Panc1 (cell line): ENCODE measurements at regions not wholly inside any gene's neighbourhood (a gene's known extent, or its start where the extent isn't known, plus 50 kb on each side); places are given as distances from the start of the nearest gene placed in this dataset.

ENCODE experiments used
- ATAC-seq: fragments of 200-7000 bp; cut with Tn5 transposase; 2 replicates; pipeline ENCODE4 v1.9.1; 2020; ENCODE audit warnings: mild to moderate bottlenecking, moderate library complexity
- BruUV-seq: library from RNA; stranded (reverse); fragments of 400-500 nt; replicated peaks from 2 replicates; lab custom pipeline; 2021; lab: Mats Ljungman, UMichigan
- CTCF ChIA-PET: fragments of 300-600 bp; sonication (Branson Sonifier 250); formaldehyde crosslinking; loops from one replicate; lab custom pipeline; 2022; ENCODE audit warnings: antibody characterized with exemption; lab: Charles Lee
- POLR2A ChIA-PET: fragments of 300-600 bp; sonication (Branson Sonifier 250); formaldehyde crosslinking; loops from one replicate; lab custom pipeline; 2022; ENCODE audit warnings: antibody characterized with exemption; lab: Charles Lee
- DNase-seq: peaks from one replicate; pipeline ENCODE4 v3.0.0-alpha.2; 2010; ENCODE audit warnings: low read depth, low spot score
- H3K27ac ChIP-seq: 2 replicates; pipeline ENCODE4 v1.5.1; 2011; ENCODE audit warnings: mild to moderate bottlenecking, low read length, inconsistent platforms
- H3K27me3 ChIP-seq: fragments of 200-500 bp; sonication (Bioruptor generic); 2 replicates; pipeline ENCODE4 v1.6.0; 2014; ENCODE audit warnings: low read length, inconsistent platforms; ENCODE audit not compliant: control insufficient read depth, insufficient read depth
- H3K36me3 ChIP-seq: fragments of 200-500 bp; sonication (Bioruptor generic); 2 replicates; pipeline ENCODE4 v1.5.1; 2014; ENCODE audit warnings: inconsistent platforms, mild to moderate bottlenecking, low read length, moderate library complexity; ENCODE audit not compliant: control insufficient read depth, insufficient read depth
- H3K4me1 ChIP-seq: 2 replicates; pipeline ENCODE4 v1.5.1; 2011; ENCODE audit warnings: inconsistent platforms, mild to moderate bottlenecking, low read length, moderate library complexity; ENCODE audit not compliant: control insufficient read depth, insufficient read depth
- H3K4me3 ChIP-seq, 2 experiments: 2 replicates each; pipeline ENCODE4 v1.5.1; 2011 to 2012; ENCODE audit warnings: low read depth in 2 of 2, low read length in 2 of 2, mild to moderate bottlenecking in 2 of 2, inconsistent platforms in 1 of 2, moderate library complexity in 1 of 2
- H3K9me3 ChIP-seq: fragments of 200-500 bp; sonication (Bioruptor generic); 2 replicates; pipeline ENCODE4 v1.5.1; 2014; ENCODE audit warnings: low read depth, mild to moderate bottlenecking, inconsistent platforms, low read length, moderate library complexity; ENCODE audit not compliant: control insufficient read depth, insufficient read depth
- CTCF ChIP-seq: fragments of 450-650 bp; IDR thresholded peaks from 2 replicates; pipeline ENCODE4 v1.5.1; 2017; ENCODE audit warnings: mild to moderate bottlenecking
- POLR2AphosphoS5 ChIP-seq: IDR thresholded peaks from 2 replicates; pipeline ENCODE4 v1.6.1; 2012; ENCODE audit warnings: mild to moderate bottlenecking, low read depth, low read length, moderate library complexity
- REST ChIP-seq, 2 experiments: IDR thresholded peaks; 2 replicates each; pipeline ENCODE4 v1.6.1; 2011 to 2012; ENCODE audit warnings: low read depth in 2 of 2, control low read depth in 1 of 2, low read length in 1 of 2, mild to moderate bottlenecking in 1 of 2, moderate library complexity in 1 of 2; ENCODE audit not compliant: insufficient read depth in 1 of 2
- SIN3A ChIP-seq: IDR thresholded peaks from 2 replicates; pipeline ENCODE4 v1.6.1; 2012; ENCODE audit warnings: low read depth, mild to moderate bottlenecking, low read length, moderate library complexity, borderline replicate concordance; ENCODE audit not compliant: insufficient read depth
- TCF7L2 ChIP-seq: IDR thresholded peaks from 2 replicates; pipeline ENCODE4 v1.6.1; 2011; ENCODE audit warnings: mild to moderate bottlenecking, low read depth, low read length, inconsistent platforms
- in situ Hi-C: cut with HindIII; loops from 2 replicates; pipeline ENCODE4 v1.10.0; 2016; ENCODE audit warnings: low sequenced_read_pairs, low pct_unique_long_range_greater_than_20kb
- intact Hi-C: fragments of 100-400 bp; cut with micrococcal nuclease; formaldehyde crosslinking; loops from one replicate; pipeline ENCODE4 v1.10.0; 2022; ENCODE audit not compliant: unreplicated experiment

GRCh38 chr12:107406932-107407331 is 278.7 kb upstream of the PWP1 start:
- no peak overlapping the region for H3K27ac ChIP-seq
- H3K27me3 ChIP-seq = peaks cover 3% of the 10 kb centered on the region; the same call in 1 of the 2 replicates
- intact Hi-C loops (no loop called here), in situ Hi-C loops (no loop called here)
- no peak for DNase-seq
- no peak overlapping the region for H3K4me3 ChIP-seq
- H3K4me1 ChIP-seq = no peaks in the 10 kb centered on the region
- H3K36me3 ChIP-seq = no peaks in the 10 kb centered on the region
- POLR2A ChIA-PET = no interaction called here
- TF ChIP-seq SIN3A (no peak), REST (IDR thresholded peaks at IDR 0.05; ENCODE audit: insufficient read depth in 1 of 2, low read depth in 2 of 2, low read length in 1 of 2) (no peak), CTCF (no peak), TCF7L2 (no peak), POLR2AphosphoS5 (no peak)
- no peaks in the 10 kb centered on the region for H3K9me3 ChIP-seq
- BruUV-seq = no TSS peak
- CTCF ChIA-PET = no interaction called here
- ATAC-seq = no peak

GRCh38 chr12:107411792-107412535 is 273.6 kb upstream of the PWP1 start:
- no TSS peak for BruUV-seq
- POLR2A ChIA-PET = no interaction called here

More at GRCh38 chr12:107411792-107412535, 273.6 kb upstream of the PWP1 start:
- Histone ChIP-seq H3K4me1 (no peaks in the 10 kb centered on the region), H3K4me3 (no peak overlapping the region), H3K36me3 (no peaks in the 10 kb centered on the region), H3K9me3 (no peaks in the 10 kb centered on the region), H3K27ac (no peak overlapping the region), H3K27me3 (peaks cover 5% of the 10 kb centered on the region; the same call in 1 of the 2 replicates)
- intact Hi-C loops = no loop called here
- TF ChIP-seq CTCF = no peak
- TF ChIP-seq TCF7L2 = no peak
- no peak for TF ChIP-seq POLR2AphosphoS5
- TF ChIP-seq REST (IDR thresholded peaks at IDR 0.05; ENCODE audit: insufficient read depth in 1 of 2, low read depth in 2 of 2, low read length in 1 of 2) = no peak
- TF ChIP-seq SIN3A = no peak
- ATAC-seq (no peak), DNase-seq (no peak)
- in situ Hi-C loops = no loop called here
- CTCF ChIA-PET = no interaction called here
